ENCODE measurements at regions not wholly inside any gene's neighbourhood (a gene's known extent, or its start where the extent isn't known, plus 50 kb on each side); places are given as distances from the start of the nearest gene placed in this dataset.
"Not testable (repeated sequence)": the region's sequence is repeated elsewhere in the genome, so short reads cannot be mapped to it uniquely, and the experiment has no call there.

DNA sequence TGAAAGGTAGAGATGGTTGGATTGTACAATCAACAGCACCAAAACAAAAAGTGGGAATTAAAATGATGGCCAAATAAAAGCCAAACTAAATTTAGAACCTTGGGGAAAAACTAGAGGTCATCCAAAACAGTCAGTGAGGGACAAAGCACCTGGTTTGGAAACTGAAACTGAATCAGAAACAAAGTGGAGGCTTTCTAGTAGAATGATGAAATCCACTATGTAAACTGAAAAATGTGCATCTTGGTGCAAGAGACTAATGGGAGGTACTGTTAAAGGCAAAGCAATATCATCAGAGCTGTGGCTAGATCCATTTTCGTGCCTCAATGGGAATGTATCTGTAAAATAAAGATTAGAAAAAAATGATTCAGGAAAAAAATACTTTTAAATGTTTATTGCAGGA, 380.0 kb upstream of the GJE1 start:
- peak; percentile 18 for DNase-seq
- no peak overlapping the region for H2BK120ac ChIP-seq (ENCODE audit: low read depth, low read length)
- no CpG with 5 or more reads among the region's 1 CpG for WGBS

DNA sequence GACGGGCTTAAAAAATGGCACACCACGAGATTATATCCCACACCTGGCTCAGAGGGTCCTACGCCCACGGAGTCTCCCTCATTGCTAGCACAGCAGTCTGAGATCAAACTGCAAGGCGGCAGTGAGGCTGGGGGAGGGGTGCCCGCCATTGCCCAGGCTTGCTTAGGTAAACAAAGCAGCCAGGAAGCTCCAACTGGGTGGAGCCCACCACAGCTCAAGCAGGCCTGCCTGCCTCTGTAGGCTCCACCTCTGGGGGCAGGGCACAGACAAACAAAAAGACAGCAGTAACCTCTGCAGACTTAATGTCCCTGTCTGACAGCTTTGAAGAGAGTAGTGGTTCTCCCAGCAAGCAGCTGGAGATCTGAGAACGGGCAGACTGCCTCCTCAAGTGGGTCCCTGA, 386.4 kb upstream of the GJE1 start:
- H2AFZ ChIP-seq (ENCODE audit: low read depth, low read length); H3K9ac ChIP-seq (ENCODE audit: low read length); H3K23ac ChIP-seq (ENCODE audit: low read length in 2 of 2); H2BK12ac ChIP-seq (ENCODE audit: low read length in 2 of 2); H3K27me3 ChIP-seq (ENCODE audit: control insufficient read depth in 1 of 2, insufficient read depth in 1 of 2, low read length in 2 of 2); H3K36me3 ChIP-seq (ENCODE audit: control insufficient read depth in 1 of 2, insufficient read depth in 2 of 2, low read depth in 1 of 2, low read length in 2 of 2); H2BK15ac ChIP-seq (ENCODE audit: low read depth, poor library complexity, severe bottlenecking); H3K18ac ChIP-seq (ENCODE audit: low read depth in 1 of 2, low read length in 2 of 2); H3K4ac ChIP-seq (ENCODE audit: low read depth in 1 of 2, low read length in 2 of 2); H3K9me3 ChIP-seq (ENCODE audit: control insufficient read depth, low read length); H3K27ac ChIP-seq (ENCODE audit: low read length, poor library complexity, severe bottlenecking); H2AK5ac ChIP-seq (ENCODE audit: low read length, severe bottlenecking); H3K4me3 ChIP-seq (ENCODE audit: insufficient read depth in 1 of 2, low read depth in 1 of 2, low read length in 2 of 2); H3K79me1 ChIP-seq (replicated peaks; ENCODE audit: low read length, poor library complexity, severe bottlenecking); H4K8ac ChIP-seq (ENCODE audit: low read length); H3K14ac ChIP-seq (ENCODE audit: low read length in 2 of 2); H3K4me1 ChIP-seq (ENCODE audit: control insufficient read depth, insufficient read depth, low read depth, low read length); DNase-seq; H4K91ac ChIP-seq (ENCODE audit: low read length); H3K4me2 ChIP-seq (ENCODE audit: low read length, poor library complexity, severe bottlenecking); H2BK5ac ChIP-seq (ENCODE audit: low read depth, low read length, poor library complexity, severe bottlenecking); H2BK120ac ChIP-seq (ENCODE audit: low read depth, low read length): not testable (repeated sequence)
- 94% methylated on average over 7 of the region's 7 CpGs for WGBS

More for the DNA sequence above, 380.0 kb upstream of the GJE1 start:
- H3K9me3 ChIP-seq (ENCODE audit: control insufficient read depth, low read length) = no peaks in the 10 kb centered on the region
- no peak overlapping the region for H3K18ac ChIP-seq (ENCODE audit: low read depth in 1 of 2, low read length in 2 of 2)
- no peaks in the 10 kb centered on the region for H3K27me3 ChIP-seq (ENCODE audit: control insufficient read depth in 1 of 2, insufficient read depth in 1 of 2, low read length in 2 of 2)
- H3K79me1 ChIP-seq (replicated peaks; ENCODE audit: low read length, poor library complexity, severe bottlenecking) = no peaks in the 10 kb centered on the region
- no peak overlapping the region for H3K4me2 ChIP-seq (ENCODE audit: low read length, poor library complexity, severe bottlenecking)
- no peak overlapping the region for H2AK5ac ChIP-seq (ENCODE audit: low read length, severe bottlenecking)
- no peak overlapping the region for H2BK12ac ChIP-seq (ENCODE audit: low read length in 2 of 2)
- H3K9ac ChIP-seq (ENCODE audit: low read length) = no peak overlapping the region
- H2BK5ac ChIP-seq (ENCODE audit: low read depth, low read length, poor library complexity, severe bottlenecking) = no peak overlapping the region
- H3K36me3 ChIP-seq (ENCODE audit: control insufficient read depth in 1 of 2, insufficient read depth in 2 of 2, low read depth in 1 of 2, low read length in 2 of 2) = no peaks in the 10 kb centered on the region
- H2BK15ac ChIP-seq (ENCODE audit: low read depth, poor library complexity, severe bottlenecking) = no peak overlapping the region
- H3K27ac ChIP-seq (ENCODE audit: low read length, poor library complexity, severe bottlenecking) = no peak overlapping the region
- H3K4me3 ChIP-seq (ENCODE audit: insufficient read depth in 1 of 2, low read depth in 1 of 2, low read length in 2 of 2) = no peak overlapping the region
- H4K8ac ChIP-seq (ENCODE audit: low read length) = no peak overlapping the region
- no peaks in the 10 kb centered on the region for H3K4me1 ChIP-seq (ENCODE audit: control insufficient read depth, insufficient read depth, low read depth, low read length)
- H4K91ac ChIP-seq (ENCODE audit: low read length) = no peak overlapping the region
- no peak overlapping the region for H3K23ac ChIP-seq (ENCODE audit: low read length in 2 of 2)
- no peak overlapping the region for H3K14ac ChIP-seq (ENCODE audit: low read length in 2 of 2)
- no peak overlapping the region for H2AFZ ChIP-seq (ENCODE audit: low read depth, low read length)
- H3K4ac ChIP-seq (ENCODE audit: low read depth in 1 of 2, low read length in 2 of 2) = no peak overlapping the region

DNA sequence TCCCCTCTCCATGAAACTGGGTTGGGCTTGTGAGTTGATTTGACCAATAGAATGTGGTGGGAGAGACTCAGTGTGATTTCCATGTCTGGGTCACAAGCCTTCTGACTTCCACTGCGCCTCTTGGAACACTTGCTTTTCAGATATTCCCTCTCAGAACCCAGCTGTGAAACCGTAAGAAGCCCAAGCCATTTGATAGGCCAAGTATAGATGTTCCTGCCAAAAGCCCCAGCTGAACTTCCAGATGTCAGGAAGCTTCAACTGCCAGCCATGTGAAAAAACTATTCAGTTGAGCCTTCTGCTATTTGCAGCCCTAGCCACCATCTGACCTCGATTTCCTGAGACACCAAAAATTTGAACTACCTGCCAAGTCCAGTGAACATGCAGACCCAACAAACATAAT, 387.8 kb upstream of the GJE1 start:
- H3K9me3 ChIP-seq (ENCODE audit: control insufficient read depth, low read length) = no peaks in the 10 kb centered on the region
- H4K8ac ChIP-seq (ENCODE audit: low read length) = no peak overlapping the region
- no peaks in the 10 kb centered on the region for H3K4me1 ChIP-seq (ENCODE audit: control insufficient read depth, insufficient read depth, low read depth, low read length)
- H2AFZ ChIP-seq (ENCODE audit: low read depth, low read length) = no peak overlapping the region
- H2BK120ac ChIP-seq (ENCODE audit: low read depth, low read length) = no peak overlapping the region
- H3K23ac ChIP-seq (ENCODE audit: low read length in 2 of 2) = no peak overlapping the region
- no peak overlapping the region for H2BK15ac ChIP-seq (ENCODE audit: low read depth, poor library complexity, severe bottlenecking)
- 97% methylated on average over 3 of the region's 3 CpGs for WGBS
- no peak overlapping the region for H2AK5ac ChIP-seq (ENCODE audit: low read length, severe bottlenecking)
- no peak overlapping the region for H3K14ac ChIP-seq (ENCODE audit: low read length in 2 of 2)
- H3K79me1 ChIP-seq (replicated peaks; ENCODE audit: low read length, poor library complexity, severe bottlenecking) = no peaks in the 10 kb centered on the region
- no peak overlapping the region for H3K4me3 ChIP-seq (ENCODE audit: insufficient read depth in 1 of 2, low read depth in 1 of 2, low read length in 2 of 2)
- DNase-seq = no peak
- no peak overlapping the region for H3K27ac ChIP-seq (ENCODE audit: low read length, poor library complexity, severe bottlenecking)
- H3K4me2 ChIP-seq (ENCODE audit: low read length, poor library complexity, severe bottlenecking) = no peak overlapping the region
- H4K91ac ChIP-seq (ENCODE audit: low read length) = no peak overlapping the region
- H3K36me3 ChIP-seq (ENCODE audit: control insufficient read depth in 1 of 2, insufficient read depth in 2 of 2, low read depth in 1 of 2, low read length in 2 of 2) = no peaks in the 10 kb centered on the region
- no peaks in the 10 kb centered on the region for H3K27me3 ChIP-seq (ENCODE audit: control insufficient read depth in 1 of 2, insufficient read depth in 1 of 2, low read length in 2 of 2)
- H2BK5ac ChIP-seq (ENCODE audit: low read depth, low read length, poor library complexity, severe bottlenecking) = no peak overlapping the region
- H3K9ac ChIP-seq (ENCODE audit: low read length) = no peak overlapping the region
- no peak overlapping the region for H2BK12ac ChIP-seq (ENCODE audit: low read length in 2 of 2)
- no peak overlapping the region for H3K18ac ChIP-seq (ENCODE audit: low read depth in 1 of 2, low read length in 2 of 2)
- no peak overlapping the region for H3K4ac ChIP-seq (ENCODE audit: low read depth in 1 of 2, low read length in 2 of 2)

DNA sequence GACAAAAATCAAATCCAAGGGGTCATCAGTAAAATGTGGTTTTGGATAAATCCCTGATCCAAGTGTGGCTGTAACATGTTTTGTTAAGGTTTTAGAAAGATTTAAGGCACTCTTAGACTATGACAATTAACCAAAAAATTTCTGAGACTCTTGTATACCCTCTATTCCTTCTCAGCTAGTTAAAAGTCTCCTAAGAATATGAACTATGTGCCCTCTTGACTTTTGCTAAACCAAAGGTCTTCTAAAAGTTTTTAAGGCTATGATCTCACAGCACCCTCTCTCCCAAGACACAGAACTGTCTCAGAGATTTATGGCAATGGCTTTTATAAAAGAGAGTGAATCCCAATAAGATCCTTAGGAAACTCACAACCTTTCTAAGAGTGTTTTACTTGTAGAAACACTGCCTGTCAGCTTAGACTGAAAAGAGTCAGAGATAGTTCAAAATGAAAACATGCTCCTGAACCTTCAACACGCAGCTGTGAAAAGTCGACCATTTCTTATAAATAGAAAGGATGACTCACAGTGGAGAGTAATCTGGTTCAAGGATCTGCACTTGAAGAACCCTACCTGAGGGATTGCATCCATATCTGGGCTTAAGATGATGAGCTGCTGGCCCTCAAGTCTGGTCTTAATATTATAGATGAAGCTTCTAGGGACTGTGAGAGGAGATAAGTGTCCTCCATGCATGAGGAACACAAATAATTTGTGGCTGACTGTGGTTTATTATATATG, 388.4 kb upstream of the GJE1 start:
- Histone ChIP-seq H3K14ac (ENCODE audit: low read length in 2 of 2) (no peak overlapping the region), H3K18ac (ENCODE audit: low read depth in 1 of 2, low read length in 2 of 2) (no peak overlapping the region), H2BK15ac (ENCODE audit: low read depth, poor library complexity, severe bottlenecking) (no peak overlapping the region), H2AK5ac (ENCODE audit: low read length, severe bottlenecking) (no peak overlapping the region), H4K91ac (ENCODE audit: low read length) (no peak overlapping the region), H4K8ac (ENCODE audit: low read length) (no peak overlapping the region), H3K79me1 (replicated peaks; ENCODE audit: low read length, poor library complexity, severe bottlenecking) (no peaks in the 10 kb centered on the region), H3K4me2 (ENCODE audit: low read length, poor library complexity, severe bottlenecking) (no peak overlapping the region), H3K27me3 (ENCODE audit: control insufficient read depth in 1 of 2, insufficient read depth in 1 of 2, low read length in 2 of 2) (no peaks in the 10 kb centered on the region), H3K23ac (ENCODE audit: low read length in 2 of 2) (no peak overlapping the region), H3K9ac (ENCODE audit: low read length) (no peak overlapping the region), H2AFZ (ENCODE audit: low read depth, low read length) (no peak overlapping the region), H2BK5ac (ENCODE audit: low read depth, low read length, poor library complexity, severe bottlenecking) (no peak overlapping the region), H3K4ac (ENCODE audit: low read depth in 1 of 2, low read length in 2 of 2) (no peak overlapping the region), H3K27ac (ENCODE audit: low read length, poor library complexity, severe bottlenecking) (no peak overlapping the region), H3K9me3 (ENCODE audit: control insufficient read depth, low read length) (no peaks in the 10 kb centered on the region), H3K36me3 (ENCODE audit: control insufficient read depth in 1 of 2, insufficient read depth in 2 of 2, low read depth in 1 of 2, low read length in 2 of 2) (no peaks in the 10 kb centered on the region), H2BK12ac (ENCODE audit: low read length in 2 of 2) (no peak overlapping the region), H2BK120ac (ENCODE audit: low read depth, low read length) (no peak overlapping the region), H3K4me1 (ENCODE audit: control insufficient read depth, insufficient read depth, low read depth, low read length) (no peaks in the 10 kb centered on the region), H3K4me3 (ENCODE audit: insufficient read depth in 1 of 2, low read depth in 1 of 2, low read length in 2 of 2) (no peak overlapping the region)
- 46% methylated on average over 2 of the region's 2 CpGs for WGBS
- DNase-seq = peak; percentile 21
